ENCODE measurements at regions not wholly inside any gene's neighbourhood (a gene's known extent, or its start where the extent isn't known, plus 50 kb on each side); places are given as distances from the start of the nearest gene placed in this dataset.

DNA sequence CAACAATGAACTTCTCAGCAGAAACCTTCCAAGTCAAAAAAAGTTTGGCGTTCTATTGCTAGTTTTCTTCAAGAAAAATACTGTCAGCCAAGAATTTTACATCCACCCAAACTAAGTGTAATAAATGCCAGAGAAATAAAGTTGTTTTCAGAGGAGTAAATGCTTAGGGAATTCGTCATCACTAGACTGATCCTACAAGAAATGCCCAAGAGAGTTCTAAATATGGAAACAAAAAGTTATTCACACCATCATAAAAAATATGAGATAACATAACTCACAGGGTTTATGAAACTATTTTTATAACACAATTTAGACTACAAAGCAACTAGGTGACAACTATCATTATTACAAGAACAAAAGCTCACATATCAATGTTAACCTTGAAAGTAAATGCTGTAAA is 259.5 kb upstream of the GABRA2 start:
- ATAC-seq (no peak), DNase-seq (ENCODE audit: low read depth, low spot score) (no peak)
- H3K4me3 ChIP-seq (replicated peaks in 1 of 2; ENCODE audit: low read depth in 1 of 2, low read length in 2 of 2) = no peak overlapping the region
- no peak overlapping the region for H2AFZ ChIP-seq (ENCODE audit: low read depth, low read length, poor library complexity, severe bottlenecking)
- H3K4me1 ChIP-seq (ENCODE audit: control insufficient read depth in 1 of 2, insufficient read depth in 2 of 2, low read length in 2 of 2) = no peaks in the 10 kb centered on the region
- H3K4me2 ChIP-seq (ENCODE audit: low read length) = no peak overlapping the region
- H3K79me2 ChIP-seq (ENCODE audit: insufficient read depth, low read length) = no peaks in the 10 kb centered on the region
- no peaks in the 10 kb centered on the region for H3K27me3 ChIP-seq (ENCODE audit: insufficient read depth, low read length)
- no peak overlapping the region for H3K9ac ChIP-seq (ENCODE audit: low read length)
- no TSS peak for BruUV-seq (replicated peaks)
- H3K36me3 ChIP-seq (ENCODE audit: control insufficient read depth in 1 of 2, insufficient read depth in 2 of 2, low read length in 2 of 2) = no peaks in the 10 kb centered on the region
- ChIA-PET CTCF (no interaction called here), RAD21 (ENCODE audit: low non-redundant PET in 1 of 2, low total read pairs in 2 of 2, uncharacterized antibody in 2 of 2, unreplicated experiment in 2 of 2) (no interaction called here), POLR2A (no interaction called here)
- H4K20me1 ChIP-seq (ENCODE audit: insufficient read depth) = no peaks in the 10 kb centered on the region
- no peaks in the 10 kb centered on the region for H3K9me2 ChIP-seq (ENCODE audit: insufficient read depth)
- H3K9me3 ChIP-seq (ENCODE audit: control insufficient read depth in 1 of 2, insufficient read depth in 1 of 2, low read depth in 1 of 2, low read length in 2 of 2) = peaks cover 0 to 7% of the 10 kb centered on the region in 2 experiments; a peak in 2 of 4 replicates
- intact Hi-C loops (cut with micrococcal nuclease) = no loop called here
- TF ChIP-seq CEBPB (IDR thresholded peaks at IDR 0.05; ENCODE audit: low read depth) (no peak), SIN3A (IDR thresholded peaks at IDR 0.05; ENCODE audit: low read depth) (no peak), ELF1 (IDR thresholded peaks at IDR 0.05; ENCODE audit: borderline replicate concordance, low read depth) (no peak), FOSL1 (IDR thresholded peaks at IDR 0.05; ENCODE audit: low read depth) (no peak), EZH2 (IDR thresholded peaks at IDR 0.05) (no peak), EZH2phosphoT487 (IDR thresholded peaks at IDR 0.05; ENCODE audit: borderline replicate concordance) (no peak), POLR2A (IDR thresholded peaks at IDR 0.05; ENCODE audit: borderline replicate concordance, extremely low read depth, insufficient read depth, insufficient read length) (no peak), SP1 (IDR thresholded peaks at IDR 0.05; ENCODE audit: low read depth) (no peak), YY1 (IDR thresholded peaks at IDR 0.05; ENCODE audit: extremely low read depth, insufficient replicate concordance, low read depth, low read length) (no peak), JUND (IDR thresholded peaks at IDR 0.05) (no peak), SRF (IDR thresholded peaks at IDR 0.05; ENCODE audit: low read depth) (no peak)
- TF ChIP-seq, protein P1, sequence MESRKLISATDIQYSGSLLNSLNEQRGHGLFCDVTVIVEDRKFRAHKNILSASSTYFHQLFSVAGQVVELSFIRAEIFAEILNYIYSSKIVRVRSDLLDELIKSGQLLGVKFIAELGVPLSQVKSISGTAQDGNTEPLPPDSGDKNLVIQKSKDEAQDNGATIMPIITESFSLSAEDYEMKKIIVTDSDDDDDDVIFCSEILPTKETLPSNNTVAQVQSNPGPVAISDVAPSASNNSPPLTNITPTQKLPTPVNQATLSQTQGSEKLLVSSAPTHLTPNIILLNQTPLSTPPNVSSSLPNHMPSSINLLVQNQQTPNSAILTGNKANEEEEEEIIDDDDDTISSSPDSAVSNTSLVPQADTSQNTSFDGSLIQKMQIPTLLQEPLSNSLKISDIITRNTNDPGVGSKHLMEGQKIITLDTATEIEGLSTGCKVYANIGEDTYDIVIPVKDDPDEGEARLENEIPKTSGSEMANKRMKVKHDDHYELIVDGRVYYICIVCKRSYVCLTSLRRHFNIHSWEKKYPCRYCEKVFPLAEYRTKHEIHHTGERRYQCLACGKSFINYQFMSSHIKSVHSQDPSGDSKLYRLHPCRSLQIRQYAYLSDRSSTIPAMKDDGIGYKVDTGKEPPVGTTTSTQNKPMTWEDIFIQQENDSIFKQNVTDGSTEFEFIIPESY (IDR thresholded peaks at IDR 0.05; ENCODE audit: extremely low read depth, insufficient replicate concordance, low read length) = no peak
- TF ChIP-seq, protein P2, sequence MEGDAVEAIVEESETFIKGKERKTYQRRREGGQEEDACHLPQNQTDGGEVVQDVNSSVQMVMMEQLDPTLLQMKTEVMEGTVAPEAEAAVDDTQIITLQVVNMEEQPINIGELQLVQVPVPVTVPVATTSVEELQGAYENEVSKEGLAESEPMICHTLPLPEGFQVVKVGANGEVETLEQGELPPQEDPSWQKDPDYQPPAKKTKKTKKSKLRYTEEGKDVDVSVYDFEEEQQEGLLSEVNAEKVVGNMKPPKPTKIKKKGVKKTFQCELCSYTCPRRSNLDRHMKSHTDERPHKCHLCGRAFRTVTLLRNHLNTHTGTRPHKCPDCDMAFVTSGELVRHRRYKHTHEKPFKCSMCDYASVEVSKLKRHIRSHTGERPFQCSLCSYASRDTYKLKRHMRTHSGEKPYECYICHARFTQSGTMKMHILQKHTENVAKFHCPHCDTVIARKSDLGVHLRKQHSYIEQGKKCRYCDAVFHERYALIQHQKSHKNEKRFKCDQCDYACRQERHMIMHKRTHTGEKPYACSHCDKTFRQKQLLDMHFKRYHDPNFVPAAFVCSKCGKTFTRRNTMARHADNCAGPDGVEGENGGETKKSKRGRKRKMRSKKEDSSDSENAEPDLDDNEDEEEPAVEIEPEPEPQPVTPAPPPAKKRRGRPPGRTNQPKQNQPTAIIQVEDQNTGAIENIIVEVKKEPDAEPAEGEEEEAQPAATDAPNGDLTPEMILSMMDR (IDR thresholded peaks at IDR 0.05 in 2 of 3, conservative IDR thresholded peaks at IDR 0.05 in 1 of 3; ENCODE audit: borderline replicate concordance in 1 of 3, insufficient read depth in 1 of 3, low read depth in 2 of 3, low read length in 2 of 3) = no peak
- TF ChIP-seq, protein P3, sequence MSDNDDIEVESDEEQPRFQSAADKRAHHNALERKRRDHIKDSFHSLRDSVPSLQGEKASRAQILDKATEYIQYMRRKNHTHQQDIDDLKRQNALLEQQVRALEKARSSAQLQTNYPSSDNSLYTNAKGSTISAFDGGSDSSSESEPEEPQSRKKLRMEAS (IDR thresholded peaks at IDR 0.05) = no peak
- TF ChIP-seq, protein P4, sequence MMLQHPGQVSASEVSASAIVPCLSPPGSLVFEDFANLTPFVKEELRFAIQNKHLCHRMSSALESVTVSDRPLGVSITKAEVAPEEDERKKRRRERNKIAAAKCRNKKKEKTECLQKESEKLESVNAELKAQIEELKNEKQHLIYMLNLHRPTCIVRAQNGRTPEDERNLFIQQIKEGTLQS (IDR thresholded peaks at IDR 0.05) = no peak
- H3K27ac ChIP-seq (ENCODE audit: low read depth, low read length) = no peak overlapping the region

Measured in HCT116 (cell line).